ENCODE measurements at regions not wholly inside any gene's neighbourhood (a gene's known extent, or its start where the extent isn't known, plus 50 kb on each side); places are given as distances from the start of the nearest gene placed in this dataset.
A peak's percentile ranks its signal among the peaks of the same experiment; 100 is the strongest.

GRCh38 chr2:64204703-64205102 is 60.5 kb upstream of the PELI1 start:
- TF ChIP-seq POLR2AphosphoS5 (IDR thresholded peaks at IDR 0.05) (no peak), POLR2A (IDR thresholded peaks at IDR 0.05) (no peak), EP300 (IDR thresholded peaks at IDR 0.05) (no peak), CTCF (IDR thresholded peaks at IDR 0.05) (no peak)
- Histone ChIP-seq H3K27ac (peak overlapping the region; percentile 69 to 92 (median 89)), H3K4me3 (peak overlapping the region; percentile 11 to 43)

DNA sequence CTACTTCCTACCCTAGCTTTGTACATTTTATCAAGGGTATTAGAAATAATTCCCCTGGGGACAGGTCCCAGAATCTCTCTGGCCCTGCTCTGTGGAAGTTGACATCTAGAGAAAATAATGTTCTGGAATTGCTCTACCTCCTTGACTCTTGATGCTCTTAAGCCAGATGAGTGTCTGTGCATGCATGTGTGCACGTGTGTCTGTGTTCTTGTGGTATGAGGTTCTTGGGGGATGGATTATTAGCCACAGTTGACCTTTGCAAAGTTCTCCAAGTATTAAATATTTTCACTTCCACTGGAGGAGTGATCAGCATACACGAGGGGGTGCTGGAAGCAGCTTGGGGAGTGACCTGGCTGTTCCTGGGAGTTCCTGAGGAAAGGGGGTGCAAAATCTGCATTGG is 61.2 kb upstream of the PELI1 start:
- peaks cover 13 to 38% (median 27%) of the 10 kb centered on the region in 3 donors for H3K4me1 ChIP-seq
- no peak for TF ChIP-seq POLR2A (IDR thresholded peaks at IDR 0.05)
- no peak for TF ChIP-seq EP300 (IDR thresholded peaks at IDR 0.05)
- no peak for TF ChIP-seq POLR2AphosphoS5 (IDR thresholded peaks at IDR 0.05)
- TF ChIP-seq CTCF (IDR thresholded peaks at IDR 0.05): no peak
- H3K9me3 ChIP-seq: no peaks in the 10 kb centered on the region
- no peak overlapping the region for H3K4me3 ChIP-seq
- no peak for ATAC-seq
- 57 to 65% methylated on average over 2 of the region's 2 CpGs for WGBS, 2 donors (ENCODE audit: low coverage in 1 of 2)
- peak overlapping the region in 1 of 4 donors; percentile 91 for H3K27ac ChIP-seq
- H3K36me3 ChIP-seq: no peaks in the 10 kb centered on the region
- H3K27me3 ChIP-seq: no peaks in the 10 kb centered on the region

More at GRCh38 chr2:64204703-64205102, 60.5 kb upstream of the PELI1 start:
- no peaks in the 10 kb centered on the region for H3K27me3 ChIP-seq
- 53 to 69% methylated on average over 4 to 6 of the region's 6 CpGs for WGBS, 2 donors (ENCODE audit: low coverage in 1 of 2)
- no peaks in the 10 kb centered on the region for H3K9me3 ChIP-seq
- no peaks in the 10 kb centered on the region for H3K36me3 ChIP-seq
- ATAC-seq: no peak
- H3K4me1 ChIP-seq: peaks cover 13 to 38% (median 27%) of the 10 kb centered on the region in 3 donors

DNA sequence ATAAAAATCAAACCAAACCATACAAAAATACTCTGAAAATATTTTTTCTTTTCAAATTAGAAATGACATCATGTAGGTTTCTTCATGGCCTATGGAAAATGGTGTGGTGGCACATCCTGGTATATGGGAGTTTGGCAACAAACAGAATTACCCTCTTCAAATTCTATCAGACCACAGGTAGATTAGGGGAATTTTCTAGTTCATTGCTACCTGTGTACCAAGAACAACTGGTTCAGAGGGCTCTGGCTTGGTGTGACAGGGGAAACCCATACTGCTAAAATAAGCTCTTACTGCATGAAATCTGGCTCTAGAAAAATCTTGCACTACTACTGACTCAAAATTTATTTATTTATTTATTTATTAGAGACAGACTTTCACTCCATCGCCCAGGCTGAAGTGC is 63.4 kb upstream of the PELI1 start:
- H3K36me3 ChIP-seq: no peaks in the 10 kb centered on the region
- peaks cover 13 to 29% (median 19%) of the 10 kb centered on the region in 3 donors for H3K4me1 ChIP-seq
- no peak overlapping the region for H3K27ac ChIP-seq
- ATAC-seq: no peak
- no peaks in the 10 kb centered on the region for H3K9me3 ChIP-seq
- no peaks in the 10 kb centered on the region for H3K27me3 ChIP-seq
- H3K4me3 ChIP-seq: no peak overlapping the region
- 100% methylated on average over 1 of the region's 1 CpG for whole genome bisulfite sequencing, 2 donors (ENCODE audit: low coverage in 1 of 2)
- TF ChIP-seq EP300 (IDR thresholded peaks at IDR 0.05) (no peak), CTCF (IDR thresholded peaks at IDR 0.05) (no peak), POLR2A (IDR thresholded peaks at IDR 0.05) (no peak)

GRCh38 chr2:64210816-64211215 is 66.6 kb upstream of the PELI1 start:
- peaks cover 10 to 22% (median 11%) of the 10 kb centered on the region in 3 donors for H3K4me1 ChIP-seq
- no peak overlapping the region for H3K27ac ChIP-seq
- no peak overlapping the region for H3K4me3 ChIP-seq
- TF ChIP-seq POLR2A (IDR thresholded peaks at IDR 0.05) (no peak), CTCF (IDR thresholded peaks at IDR 0.05) (no peak), POLR2AphosphoS5 (IDR thresholded peaks at IDR 0.05) (no peak), EP300 (IDR thresholded peaks at IDR 0.05) (no peak)
- no peak for ATAC-seq
- 96 to 100% methylated on average over 1 to 3 of the region's 3 CpGs for WGBS, 2 donors (ENCODE audit: low coverage in 1 of 2)
- H3K9me3 ChIP-seq: no peaks in the 10 kb centered on the region
- H3K27me3 ChIP-seq: no peaks in the 10 kb centered on the region
- no peaks in the 10 kb centered on the region for H3K36me3 ChIP-seq

DNA sequence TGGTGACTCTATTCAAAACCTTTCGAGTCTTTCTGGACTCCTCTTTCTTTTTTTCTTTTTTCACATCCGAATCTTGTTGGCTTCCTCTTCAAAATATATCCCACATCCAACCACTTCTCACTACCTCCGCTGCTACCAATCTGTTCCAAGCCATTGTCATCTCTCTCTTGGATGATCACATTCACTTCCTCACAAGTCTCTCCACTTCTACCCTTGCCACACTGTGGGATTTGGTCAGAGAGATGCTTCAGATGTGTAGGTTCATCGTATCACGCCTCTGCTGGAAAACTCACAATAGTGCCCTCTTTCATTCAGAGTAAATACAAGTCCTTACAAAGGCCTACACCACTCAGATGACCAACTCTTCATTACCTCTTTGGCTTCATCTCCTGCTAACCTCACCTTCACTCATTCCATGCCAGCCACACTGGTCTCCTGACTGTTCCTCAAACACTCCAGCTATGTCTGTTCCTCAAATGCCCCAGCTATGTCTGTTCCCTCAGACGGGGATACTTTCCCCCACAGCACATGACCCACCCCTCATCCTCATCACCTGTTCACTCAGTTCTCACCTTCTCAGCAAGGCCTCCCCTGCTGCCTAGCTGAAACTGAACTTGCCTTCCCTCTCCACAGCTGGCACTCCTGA is 67.2 kb upstream of the PELI1 start:
- H3K4me3 ChIP-seq: no peak overlapping the region
- no peak for ATAC-seq
- no peaks in the 10 kb centered on the region for H3K9me3 ChIP-seq
- H3K36me3 ChIP-seq: no peaks in the 10 kb centered on the region
- peaks cover 10 to 22% (median 11%) of the 10 kb centered on the region in 3 donors for H3K4me1 ChIP-seq
- no peak overlapping the region for H3K27ac ChIP-seq
- no peak for TF ChIP-seq POLR2A (IDR thresholded peaks at IDR 0.05)
- no peak for TF ChIP-seq POLR2AphosphoS5 (IDR thresholded peaks at IDR 0.05)
- TF ChIP-seq EP300 (IDR thresholded peaks at IDR 0.05): no peak
- no peak for TF ChIP-seq CTCF (IDR thresholded peaks at IDR 0.05)
- H3K27me3 ChIP-seq: no peaks in the 10 kb centered on the region
- 81 to 94% methylated on average over 4 to 6 of the region's 6 CpGs for WGBS, 2 donors (ENCODE audit: low coverage in 1 of 2)

Data from gastroesophageal sphincter (tissue), 4 donors.